GM12878 (cell line): ENCODE measurements at regions not wholly inside any gene's neighbourhood (a gene's known extent, or its start where the extent isn't known, plus 50 kb on each side); places are given as distances from the start of the nearest gene placed in this dataset.

Experiments used
- ATAC-seq: fragments of 200-7000 bp; cut with Tn5 transposase; 3 replicates; pipeline ENCODE4 v1.9.1; 2020; ENCODE audit warnings: mild to moderate bottlenecking, moderate library complexity
- BruUV-seq: library from RNA; stranded (reverse); fragments of 400-500 nt; replicated peaks from 2 replicates; lab custom pipeline; 2021; lab: Mats Ljungman, UMichigan
- CTCF ChIA-PET: fragments of 300-600 bp; sonication (Branson Sonifier 250); formaldehyde crosslinking; extraction: SDS; loops from one replicate; lab custom pipeline; 2021; ENCODE audit warnings: inconsistent platforms; lab: Yijun Ruan, JAX
- POLR2A ChIA-PET: fragments of 350-600 bp; formaldehyde crosslinking; extraction: SDS; loops from one replicate; lab custom pipeline; 2021; ENCODE audit warnings: inconsistent platforms; lab: Charles Lee
- RAD21 ChIA-PET: fragments of 300-600 bp; sonication (Branson Sonifier 250); formaldehyde crosslinking; loops from one replicate; lab custom pipeline; 2023; ENCODE audit warnings: antibody characterized with exemption; ENCODE audit not compliant: unreplicated experiment; lab: Charles Lee
- SMC1A ChIA-PET: fragments of 300-600 bp; sonication (Branson Sonifier 250); formaldehyde crosslinking; loops from one replicate; lab custom pipeline; 2023; ENCODE audit not compliant: unreplicated experiment, uncharacterized antibody; lab: Charles Lee
- DNase-seq: peaks from one replicate; pipeline ENCODE4 v3.0.0-alpha.2; 2011; ENCODE audit warnings: low read depth, low spot score
- FAIRE-seq: peaks from 3 replicates; lab custom pipeline; 2011; peaks lifted over from hg19 to GRCh38; lab: Jason Lieb, UNC
- H2AFZ ChIP-seq: 2 replicates; pipeline ENCODE4 v1.6.0; 2011; ENCODE audit warnings: low read depth, low read length, control low read depth; ENCODE audit not compliant: control insufficient read depth
- H3K27ac ChIP-seq: 2 replicates; pipeline ENCODE4 v1.5.1; 2011; ENCODE audit warnings: control low read depth; ENCODE audit not compliant: control insufficient read depth, insufficient read depth
- H3K27me3 ChIP-seq, 2 experiments: replicated peaks in 1 of 2; 2 replicates each; pipeline versions ENCODE4 v1.6.0 to v1.6.1; 2011; ENCODE audit warnings: low read length in 1 of 2; ENCODE audit not compliant: control insufficient read depth in 2 of 2, insufficient read depth in 2 of 2
- H3K36me3 ChIP-seq, 2 experiments: 2 replicates each; pipeline ENCODE4 v1.5.1; 2011; ENCODE audit warnings: low read length in 1 of 2; ENCODE audit not compliant: control insufficient read depth in 2 of 2, insufficient read depth in 2 of 2
- H3K4me1 ChIP-seq: 2 replicates; pipeline ENCODE4 v1.6.1; 2011; ENCODE audit warnings: mild to moderate bottlenecking, low read length, moderate library complexity, mixed read lengths; ENCODE audit not compliant: control insufficient read depth, insufficient read depth
- H3K4me2 ChIP-seq: 2 replicates; pipeline ENCODE4 v1.6.0; 2011; ENCODE audit warnings: control low read depth; ENCODE audit not compliant: control insufficient read depth, insufficient read depth
- H3K4me3 ChIP-seq: fragments of 200-600 bp; sonication (generic); 2 replicates; pipeline ENCODE4 v1.5.1; 2016
- H3K79me2 ChIP-seq: 2 replicates; pipeline ENCODE4 v1.6.0; 2011; ENCODE audit warnings: low read length; ENCODE audit not compliant: control insufficient read depth, insufficient read depth
- H3K9ac ChIP-seq: 2 replicates; pipeline ENCODE4 v1.8.0; 2011; ENCODE audit warnings: low read length, control low read depth, mixed read lengths; ENCODE audit not compliant: control insufficient read depth, insufficient read depth
- H3K9me3 ChIP-seq: replicated peaks from 3 replicates; pipeline ENCODE4 v1.5.1; 2011; ENCODE audit warnings: mild to moderate bottlenecking, low read length; ENCODE audit not compliant: control insufficient read depth, insufficient read depth
- H4K20me1 ChIP-seq: 2 replicates; pipeline ENCODE4 v1.6.0; 2011; ENCODE audit not compliant: control insufficient read depth, insufficient read depth
- BCL11A ChIP-seq: IDR thresholded peaks from 2 replicates; pipeline ENCODE4 v1.6.1; 2011; ENCODE audit warnings: low read depth, low read length
- CHD4 ChIP-seq: fragments of 200-600 bp; sonication (generic); IDR thresholded peaks from 2 replicates; pipeline ENCODE4 v1.6.1; 2016; ENCODE audit warnings: mild to moderate bottlenecking
- ESRRA ChIP-seq: IDR thresholded peaks from 2 replicates; pipeline ENCODE4 v1.6.1; 2012; ENCODE audit warnings: mild to moderate bottlenecking, low read length, improper control_type of control experiment
- IKZF1 ChIP-seq: fragments of 450-650 bp; conservative IDR thresholded peaks from 2 replicates; pipeline ENCODE4 v1.6.1; 2017; ENCODE audit warnings: antibody characterized with exemption, mild to moderate bottlenecking
- KDM1A ChIP-seq: fragments of 200-600 bp; sonication (generic); IDR thresholded peaks from 2 replicates; pipeline ENCODE4 v1.6.1; 2016; ENCODE audit warnings: borderline replicate concordance
- MEF2A ChIP-seq: IDR thresholded peaks from 2 replicates; pipeline ENCODE4 v1.6.1; 2011; ENCODE audit warnings: low read depth, mild to moderate bottlenecking, low read length, moderate library complexity; ENCODE audit not compliant: insufficient read depth
- MEF2B ChIP-seq: fragments of 450-650 bp; IDR thresholded peaks from 2 replicates; pipeline ENCODE4 v1.6.1; 2018; ENCODE audit warnings: mild to moderate bottlenecking, moderate library complexity; ENCODE audit not compliant: partially characterized antibody, poor library complexity, severe bottlenecking
- NFXL1 ChIP-seq: fragments of 450-650 bp; IDR thresholded peaks from 2 replicates; pipeline ENCODE4 v1.6.1; 2017; ENCODE audit warnings: antibody characterized with exemption, mild to moderate bottlenecking, borderline replicate concordance
- NFYB ChIP-seq: IDR thresholded peaks from 2 replicates; pipeline ENCODE4 v1.6.1; 2011; ENCODE audit warnings: low read depth, mild to moderate bottlenecking, low read length, improper control_type of control experiment, moderate library complexity; ENCODE audit not compliant: insufficient read depth
- NRF1 ChIP-seq: conservative IDR thresholded peaks from 2 replicates; pipeline ENCODE4 v1.6.1; 2011; ENCODE audit warnings: mild to moderate bottlenecking, low read depth, low read length, improper control_type of control experiment
- SMARCA5 ChIP-seq: fragments of 450-650 bp; IDR thresholded peaks from 2 replicates; pipeline ENCODE4 v1.6.1; 2017; ENCODE audit warnings: mild to moderate bottlenecking
- SUZ12 ChIP-seq: fragments of 200-600 bp; sonication (generic); IDR thresholded peaks from one replicate; pipeline ENCODE4 v1.6.1; 2018; ENCODE audit warnings: antibody characterized with exemption, mild to moderate bottlenecking; ENCODE audit not compliant: unreplicated experiment
- ZBTB40 ChIP-seq: fragments of 450-650 bp; IDR thresholded peaks from 2 replicates; pipeline ENCODE4 v1.6.1; 2016; ENCODE audit warnings: mild to moderate bottlenecking, moderate library complexity, borderline replicate concordance
- ZNF207 ChIP-seq: fragments of 450-650 bp; IDR thresholded peaks from 2 replicates; pipeline ENCODE4 v1.6.1; 2014; ENCODE audit warnings: antibody characterized with exemption, mild to moderate bottlenecking, borderline replicate concordance
- ZZZ3 ChIP-seq: IDR thresholded peaks from 2 replicates; pipeline ENCODE4 v1.6.1; 2011; ENCODE audit warnings: low read depth; ENCODE audit not compliant: control insufficient read depth, insufficient read length
- WGBS: methylation state at CpG from one replicate; pipeline ENCODE4 v1.1.6; 2016; ENCODE audit warnings: low lambda C conversion rate; ENCODE audit not compliant: insufficient replicate concordance, insufficient coverage; ENCODE audit errors: missing lambda C conversion rate; 5-methylcytosine and 5-hydroxymethylcytosine counted together
- in situ Hi-C: fragments of 300-500 bp; cut with MboI; formaldehyde crosslinking; loops from 9 replicates; pipeline ENCODE4 v1.14.3; 2018; ENCODE audit warnings: mixed read lengths
- intact Hi-C: fragments of 100-400 bp; cut with micrococcal nuclease; formaldehyde crosslinking; loops from one replicate; pipeline ENCODE4 v1.14.2; 2022; ENCODE audit not compliant: unreplicated experiment

DNA sequence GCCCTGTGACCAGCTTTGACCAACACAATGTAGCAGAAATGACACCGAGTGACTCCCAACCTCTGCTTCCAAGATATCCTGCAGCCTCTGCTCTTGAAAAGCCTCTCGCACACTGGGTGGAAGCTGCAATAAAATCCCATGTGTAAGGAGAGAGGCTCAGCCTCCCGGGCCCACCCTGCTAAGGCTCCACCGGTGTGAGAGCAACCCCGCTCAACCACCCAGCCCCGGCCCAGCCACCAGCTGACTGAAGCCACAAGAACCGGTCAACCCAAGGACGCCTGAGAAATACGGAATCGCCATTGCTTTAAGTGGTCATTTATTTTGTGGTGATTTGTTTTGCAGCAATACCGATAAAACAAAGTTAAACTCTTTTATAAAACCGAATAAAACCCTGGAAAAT is 452.8 kb upstream of the SMIM21 start:
- intact Hi-C loops: no loop called here
- Histone ChIP-seq H3K27ac (no peak overlapping the region), H3K27me3 (no peaks in the 10 kb centered on the region), H3K4me3 (no peak overlapping the region), H3K9me3 (no peaks in the 10 kb centered on the region), H3K4me1 (no peaks in the 10 kb centered on the region), H3K4me2 (no peak overlapping the region), H3K9ac (no peak overlapping the region)
- no TSS peak for BruUV-seq
- no peak for FAIRE-seq
- ChIA-PET POLR2A (no interaction called here), CTCF (no interaction called here), RAD21 (no interaction called here)
- no peak for TF ChIP-seq CHD4
- TF ChIP-seq SUZ12: no peak
- no peak for TF ChIP-seq ZZZ3
- TF ChIP-seq ZBTB40: no peak
- TF ChIP-seq BCL11A: no peak
- no peak for TF ChIP-seq MEF2A
- TF ChIP-seq SMARCA5: no peak
- TF ChIP-seq ESRRA: no peak
- no peak for TF ChIP-seq MEF2B
- no peak for TF ChIP-seq NFXL1
- TF ChIP-seq IKZF1: no peak
- TF ChIP-seq ZNF207: no peak
- no peak for TF ChIP-seq KDM1A
- no peak for TF ChIP-seq NFYB
- TF ChIP-seq NRF1: no peak
- TF ChIP-seq, all 136 proteins: peak for 0
- Histone ChIP-seq H4K20me1 (no peaks in the 10 kb centered on the region), H3K36me3 (no peaks in the 10 kb centered on the region), H3K79me2 (no peaks in the 10 kb centered on the region), H2AFZ (no peak overlapping the region)
- SMC1A ChIA-PET: interaction anchor here (1.7 kb wide), 1 partner anchor 8 kb away, joined by 3 read pairs; no protein-coding TSS in a partner anchor
- in situ Hi-C loops: no loop called here
- DNase-seq: no peak
- 56% methylated on average over 12 of the region's 12 CpGs for WGBS
- ATAC-seq: no peak
